DMS153 (cell line): ENCODE measurements at regions not wholly inside any gene's neighbourhood (a gene's known extent, or its start where the extent isn't known, plus 50 kb on each side); places are given as distances from the start of the nearest gene placed in this dataset.

Experiments
- DNase-seq: peaks from one replicate; lab custom pipeline; 2025; lab: John Stamatoyannopoulos, UW

DNA sequence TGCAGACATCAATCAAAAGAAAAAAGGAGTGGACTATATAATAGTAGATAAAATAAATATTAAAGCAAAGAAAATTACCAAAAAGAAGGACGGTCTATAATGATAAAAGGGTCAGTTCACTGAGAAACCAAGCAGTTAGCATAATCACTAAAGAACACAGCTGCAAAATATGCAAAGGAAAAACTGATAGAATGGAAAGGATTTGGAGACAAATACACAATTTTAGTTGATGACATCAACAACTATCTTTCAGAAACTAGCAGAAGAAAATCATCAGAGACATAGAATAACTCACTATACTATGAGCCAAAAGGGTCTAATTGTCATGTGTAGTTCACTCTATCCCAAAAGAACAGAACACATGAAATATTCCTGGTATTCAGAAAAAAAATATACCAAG, 316.4 kb upstream of the IGFBP3 start:
- DNase-seq = no peak

DNA sequence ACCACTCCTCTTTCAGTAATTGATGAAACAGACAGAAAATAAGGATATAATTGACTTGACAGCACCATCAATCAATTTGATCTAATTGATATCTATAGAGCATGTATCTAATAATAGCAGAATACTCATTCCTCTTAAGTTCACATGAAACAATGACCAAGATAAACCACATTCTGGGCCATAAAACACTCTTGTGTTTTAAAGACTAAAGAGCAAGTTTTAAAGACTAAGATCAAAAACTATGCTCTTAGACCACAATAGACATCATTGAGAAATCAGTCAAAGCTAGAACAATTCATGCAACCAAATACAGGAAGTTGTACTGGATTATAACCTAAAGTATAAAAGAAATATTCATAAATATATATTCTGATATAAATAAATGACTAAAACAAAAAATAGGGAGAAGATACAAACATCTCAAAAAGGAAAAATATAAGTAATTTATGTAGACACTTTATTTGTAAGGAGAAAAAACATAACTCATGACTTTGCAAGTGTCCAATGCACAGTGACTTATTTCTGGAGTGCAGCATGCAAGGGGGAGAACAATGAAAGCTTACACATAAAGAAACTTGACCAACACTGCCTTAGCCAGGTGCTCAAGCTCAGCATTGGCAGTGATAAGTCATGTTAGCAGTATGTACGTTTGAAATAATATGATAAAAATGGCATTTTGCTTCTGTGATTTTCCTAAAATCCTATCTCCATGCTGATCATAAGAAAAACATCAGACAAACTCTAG, 312.7 kb upstream of the IGFBP3 start:
- no peak for DNase-seq

DNA sequence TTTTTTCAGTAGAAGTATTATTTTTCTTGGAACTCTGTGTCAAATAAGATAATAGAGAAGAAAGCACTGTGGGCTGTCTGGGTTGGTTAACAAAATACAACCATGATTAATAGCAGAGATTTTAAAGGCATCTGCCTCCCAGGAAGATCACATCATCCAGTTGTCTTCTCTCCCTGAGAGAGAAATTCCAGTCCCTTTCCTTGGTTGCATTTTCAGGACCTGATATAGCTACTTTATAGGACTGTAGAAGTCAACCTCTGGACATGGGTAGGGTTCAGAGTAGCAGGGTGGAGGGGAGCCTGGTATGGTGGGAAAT, 309.9 kb upstream of the IGFBP3 start:
- no peak for DNase-seq

DNA sequence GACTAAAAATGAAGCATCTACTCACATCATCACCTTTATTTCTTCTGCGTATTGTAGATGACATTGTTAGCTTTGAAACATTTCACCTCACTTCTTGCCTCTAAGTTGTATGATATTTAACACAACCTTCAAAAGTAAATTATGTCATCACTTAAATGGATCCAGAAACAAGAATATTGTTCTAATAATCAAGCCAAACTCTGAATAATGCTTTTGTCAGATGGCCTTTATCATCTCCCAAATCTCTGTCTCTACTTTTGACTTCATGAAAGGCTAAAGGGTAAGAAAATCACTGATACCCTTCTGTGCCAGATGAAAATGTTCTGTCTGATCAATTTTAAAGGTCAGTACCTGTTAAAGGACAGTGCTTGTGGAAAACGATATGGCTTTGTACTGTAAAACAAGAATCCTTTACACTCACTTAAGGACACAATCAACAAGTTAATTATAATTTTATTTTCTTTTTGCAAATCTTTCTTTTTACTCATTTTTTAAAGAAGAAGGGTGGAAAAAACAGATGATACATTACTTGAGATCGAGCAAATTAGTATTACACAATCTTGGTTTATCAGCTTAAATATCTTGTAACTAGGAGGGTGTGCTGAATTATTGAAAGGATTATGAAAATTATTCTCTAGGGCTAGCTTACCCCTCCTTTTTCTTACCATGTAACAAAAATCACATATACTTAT, 309.4 kb upstream of the IGFBP3 start:
- no peak for DNase-seq

DNA sequence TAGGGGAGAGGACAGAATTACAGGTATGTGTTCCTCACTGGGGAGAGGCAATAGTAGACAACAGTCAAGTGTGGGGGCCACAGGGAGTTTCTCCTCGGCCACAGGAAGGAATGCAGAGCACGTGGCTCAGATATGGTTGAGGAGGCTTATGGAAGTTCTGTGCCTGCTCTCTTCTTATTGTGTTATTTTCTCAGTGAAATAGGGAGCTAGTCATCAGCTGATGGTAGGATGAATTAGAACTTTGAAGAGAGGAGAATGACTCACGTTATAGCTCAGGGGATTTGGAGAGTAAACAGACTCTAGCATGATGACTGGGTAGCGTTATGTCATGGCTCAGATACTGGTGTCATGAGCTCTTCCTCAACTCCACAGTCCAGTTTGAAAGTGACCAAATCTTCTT, 308.3 kb upstream of the IGFBP3 start:
- no peak for DNase-seq

DNA sequence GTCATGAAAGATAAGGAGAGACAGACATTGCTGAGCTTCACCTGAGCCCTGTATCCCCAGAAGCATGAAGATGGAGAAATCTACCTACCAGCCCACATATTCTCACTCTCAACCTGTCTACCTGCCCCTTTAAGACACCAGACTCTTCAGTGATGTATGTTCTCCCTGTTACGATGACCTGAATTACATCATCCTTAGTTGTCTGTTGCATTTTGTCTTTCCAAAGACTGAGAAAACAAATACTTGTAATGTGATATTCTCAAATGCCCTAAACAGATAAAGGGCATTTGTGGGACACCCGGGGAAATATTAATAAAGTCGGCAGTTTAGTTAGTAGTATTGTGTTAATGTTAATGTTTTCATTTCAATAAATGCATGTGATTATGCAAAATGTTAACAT, 305.8 kb upstream of the IGFBP3 start:
- DNase-seq = no peak

DNA sequence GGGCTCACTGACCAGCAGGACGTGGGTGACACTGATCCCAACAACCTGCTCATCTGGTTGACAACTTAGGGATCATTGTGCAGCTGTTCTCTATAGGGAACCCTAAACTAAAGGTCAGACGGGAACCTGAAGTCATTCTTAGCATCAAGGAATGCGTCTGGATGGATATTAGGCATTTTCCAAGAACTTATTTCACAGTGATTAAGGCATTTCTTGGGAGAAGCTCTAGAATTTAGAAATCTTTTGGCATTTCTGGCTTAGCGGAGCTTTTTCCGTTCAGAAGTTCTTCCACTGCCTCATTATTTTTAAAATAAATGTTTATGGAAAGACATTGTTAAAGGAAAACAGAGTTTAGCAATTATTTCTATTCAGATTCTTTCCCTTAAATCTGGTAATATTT, 303.3 kb upstream of the IGFBP3 start:
- DNase-seq = no peak

DNA sequence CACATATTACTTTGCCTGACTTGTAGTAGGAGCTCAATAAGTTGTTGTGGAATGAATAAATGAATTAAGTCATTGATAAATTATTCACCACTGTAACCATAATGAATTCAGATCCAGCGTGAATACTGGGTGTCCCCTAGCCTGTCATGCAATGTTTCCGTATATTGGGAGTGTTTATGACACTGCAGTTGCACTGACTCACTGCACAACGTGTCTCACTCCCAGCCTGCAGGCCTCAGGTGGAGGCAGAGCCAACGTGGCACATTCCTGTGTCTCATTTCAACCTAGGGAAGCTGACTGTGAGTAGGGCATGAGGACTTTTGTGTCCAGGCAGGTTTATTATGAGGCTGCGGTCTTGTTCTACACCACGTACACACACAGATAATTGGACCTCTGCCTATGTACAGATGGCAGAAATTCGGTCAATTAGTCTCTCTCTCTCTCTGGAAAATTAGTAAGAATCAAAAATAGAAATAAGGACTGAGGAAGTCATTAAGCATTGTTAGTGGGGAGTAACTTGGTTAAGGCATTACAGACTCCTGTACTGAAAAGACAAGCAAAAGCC, 299.1 kb upstream of the IGFBP3 start:
- no peak for DNase-seq

DNA sequence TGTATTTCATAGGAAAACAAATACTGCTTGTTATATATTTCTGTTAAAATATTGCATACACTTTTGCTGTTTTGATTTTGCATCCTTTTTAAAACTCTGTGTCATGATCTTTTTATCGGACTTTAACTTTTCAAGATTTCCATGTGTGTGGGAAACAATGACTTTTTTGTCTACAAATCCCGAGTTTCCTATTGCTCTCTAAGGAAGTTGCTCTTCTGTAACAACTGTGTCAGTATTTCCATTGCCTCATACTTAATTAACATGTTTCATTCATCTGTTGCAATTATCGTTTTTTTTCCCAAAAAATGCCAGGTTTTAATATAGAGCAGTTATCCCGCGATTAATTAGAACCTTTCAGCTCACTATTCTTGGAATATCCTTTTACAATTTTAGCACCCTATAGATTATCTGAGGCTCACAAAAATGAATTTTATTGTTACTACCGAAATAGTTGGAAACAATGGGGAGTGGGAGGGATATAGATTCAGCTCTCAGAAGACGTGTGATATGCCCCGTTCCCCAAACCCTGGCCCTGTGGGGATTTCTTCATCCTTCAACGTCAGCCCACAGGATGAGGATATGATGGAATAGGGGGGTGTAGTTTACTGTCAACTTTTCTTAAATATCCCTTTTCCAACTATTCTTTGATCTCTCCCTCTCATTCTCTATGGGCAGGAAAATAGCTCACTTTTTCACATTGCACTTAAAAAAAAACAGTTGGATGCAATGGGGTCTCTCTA, 297.6 kb upstream of the IGFBP3 start:
- no peak for DNase-seq

DNA sequence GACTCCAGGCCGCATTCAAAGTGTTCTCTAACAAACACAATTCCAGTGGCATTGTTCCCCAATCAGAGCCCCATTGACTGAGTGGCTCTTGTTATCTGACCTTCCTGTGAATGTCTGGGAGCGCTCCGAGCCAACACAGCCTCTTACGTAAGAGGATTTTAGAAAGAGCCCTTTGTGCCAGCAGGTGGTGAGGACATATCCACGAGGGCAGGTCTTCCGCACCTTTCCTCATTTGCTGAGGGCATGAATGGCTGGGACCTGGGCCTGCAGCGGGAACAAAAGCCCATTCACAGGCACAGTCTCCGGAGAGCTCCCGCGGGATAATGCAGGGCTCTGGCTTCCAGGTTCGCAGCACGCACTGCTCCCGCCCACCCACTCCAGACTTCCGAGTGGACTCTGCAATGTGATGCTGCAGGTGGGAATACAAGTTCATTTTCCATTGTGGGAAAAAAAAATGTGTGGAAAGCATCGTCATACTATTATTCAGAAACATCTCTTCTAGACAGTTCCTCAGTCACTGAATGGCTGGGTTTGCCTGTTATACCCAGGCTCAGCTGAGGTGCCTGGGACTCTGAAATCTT, 295.0 kb upstream of the IGFBP3 start:
- DNase-seq = peak; percentile 99

DNA sequence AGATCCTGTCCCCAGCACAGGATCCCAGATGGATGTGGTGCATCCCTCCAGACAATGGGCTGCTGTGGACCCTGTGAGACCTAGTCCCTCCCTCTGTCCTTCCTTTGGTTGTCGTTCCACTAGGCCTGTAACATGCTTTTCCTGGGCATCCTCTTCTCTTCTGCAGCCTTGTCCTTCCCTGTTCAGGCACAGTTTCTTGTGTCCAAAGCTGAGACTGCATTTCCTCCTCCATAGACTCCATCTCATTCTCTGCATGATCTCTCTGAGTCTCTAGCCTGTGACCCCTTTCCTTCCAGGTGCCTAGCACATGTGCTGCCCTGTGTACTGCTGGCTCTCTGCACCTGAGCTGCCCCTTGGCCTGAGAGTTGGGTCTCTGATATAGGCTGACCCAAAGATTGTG, 293.5 kb upstream of the IGFBP3 start:
- DNase-seq = no peak

DNA sequence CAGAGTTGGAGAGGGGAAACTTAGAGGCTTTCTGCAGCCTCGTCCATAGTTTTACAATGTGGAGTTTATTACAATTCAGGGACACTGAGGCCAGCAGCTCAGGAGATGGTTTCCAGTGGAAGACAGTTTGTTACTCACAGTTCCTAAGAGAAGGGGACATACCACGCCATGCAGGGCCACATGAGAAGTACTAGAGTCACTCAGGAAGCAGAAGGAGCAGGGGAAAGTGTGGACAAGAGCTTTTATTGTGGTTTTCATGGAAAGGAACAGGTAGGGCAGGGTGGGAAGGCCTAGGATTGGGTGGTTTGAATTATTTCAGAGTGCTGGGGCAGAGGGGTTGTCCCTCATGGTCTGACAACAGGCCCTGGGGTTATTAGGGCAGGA, 292.1 kb upstream of the IGFBP3 start:
- DNase-seq = no peak

DNA sequence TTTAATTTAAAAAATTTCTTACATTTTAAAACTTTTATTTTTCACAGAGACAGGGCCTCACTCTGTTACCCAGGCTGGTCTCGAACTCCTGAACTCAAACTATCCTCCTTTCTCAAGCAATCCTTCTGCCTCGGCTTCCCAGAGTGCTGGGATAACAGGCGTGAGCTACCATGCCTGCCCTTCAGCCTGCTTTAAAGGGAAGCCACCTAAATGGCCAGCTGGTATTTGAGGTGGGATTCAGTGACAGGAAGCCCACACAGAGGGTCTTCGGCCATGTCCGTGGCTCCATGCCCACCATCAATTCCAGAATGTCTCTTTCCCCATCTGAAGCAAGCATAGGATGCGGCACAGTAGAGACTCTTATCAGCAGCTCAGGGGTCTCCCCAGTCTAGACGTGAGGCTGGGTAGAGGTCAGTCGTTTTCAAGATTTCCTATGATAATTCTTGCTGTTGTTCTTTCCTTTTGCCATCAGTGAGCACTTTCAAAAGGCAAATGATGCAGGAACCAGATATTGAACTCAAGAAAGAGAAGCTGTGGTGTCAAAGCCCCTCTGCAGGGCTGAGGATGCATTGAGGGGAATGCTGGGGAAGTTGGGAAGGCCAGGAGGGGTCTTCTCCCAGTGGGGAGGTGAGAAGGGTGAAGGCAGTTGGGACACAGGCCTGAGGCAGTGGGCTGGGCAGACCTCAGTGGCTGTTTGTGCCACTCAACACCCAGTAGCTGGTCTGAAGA, 291.5 kb upstream of the IGFBP3 start:
- no peak for DNase-seq

DNA sequence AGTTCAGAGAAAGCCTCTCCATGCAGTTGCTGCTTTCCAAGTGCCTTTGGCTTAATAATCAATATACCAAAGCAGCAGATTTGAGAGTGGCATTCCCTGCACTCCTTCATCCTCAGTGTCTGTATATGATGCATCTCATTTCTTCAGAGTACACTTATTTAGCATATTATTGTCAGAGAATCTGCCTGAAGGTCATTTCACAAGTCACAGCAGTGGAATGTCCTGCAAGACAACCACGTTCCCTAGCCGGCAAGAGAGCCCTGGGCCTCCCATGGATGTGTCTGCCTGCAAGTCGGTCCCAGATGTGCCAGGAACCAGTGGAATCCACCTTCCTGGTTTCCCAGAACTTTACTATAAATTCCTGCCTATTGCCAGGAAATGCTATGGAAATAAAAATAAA, 289.4 kb upstream of the IGFBP3 start:
- no peak for DNase-seq

DNA sequence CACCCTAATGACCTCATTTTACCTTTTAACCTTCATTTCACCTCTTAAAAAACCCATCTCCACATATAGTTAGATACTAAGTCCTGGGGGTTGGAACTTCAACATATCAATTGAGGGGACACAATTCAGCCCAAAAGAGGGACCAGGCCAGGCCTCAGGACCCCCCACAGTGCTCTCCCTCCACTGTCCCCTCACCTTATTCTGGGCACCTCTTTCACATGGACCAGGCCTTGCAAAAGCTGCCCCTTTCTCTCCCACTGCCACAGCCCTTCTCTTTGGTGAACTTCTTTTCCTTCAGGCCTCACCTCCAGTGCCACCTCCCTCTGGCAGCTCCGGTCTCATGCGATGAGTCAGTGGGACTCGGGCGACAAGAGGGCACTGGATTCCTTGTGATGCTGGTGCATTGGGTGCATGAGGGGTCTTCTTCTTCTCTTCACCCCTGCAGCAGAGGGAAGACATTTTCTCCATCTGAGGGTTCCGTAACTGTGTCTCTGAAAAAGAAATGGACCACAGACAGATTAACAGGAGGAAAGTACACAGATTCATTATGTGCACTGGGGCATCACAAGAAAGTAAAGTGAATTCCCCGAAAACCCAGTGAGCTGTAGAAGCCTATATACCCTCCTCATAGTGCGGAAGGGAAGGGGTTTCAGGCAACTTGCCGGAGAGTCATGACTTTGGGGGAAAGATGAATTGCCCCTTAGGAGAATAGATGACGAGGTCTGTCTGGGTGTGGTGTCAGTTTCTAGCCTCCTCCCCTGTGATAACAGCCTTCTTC, 288.7 kb upstream of the IGFBP3 start:
- no peak for DNase-seq

DNA sequence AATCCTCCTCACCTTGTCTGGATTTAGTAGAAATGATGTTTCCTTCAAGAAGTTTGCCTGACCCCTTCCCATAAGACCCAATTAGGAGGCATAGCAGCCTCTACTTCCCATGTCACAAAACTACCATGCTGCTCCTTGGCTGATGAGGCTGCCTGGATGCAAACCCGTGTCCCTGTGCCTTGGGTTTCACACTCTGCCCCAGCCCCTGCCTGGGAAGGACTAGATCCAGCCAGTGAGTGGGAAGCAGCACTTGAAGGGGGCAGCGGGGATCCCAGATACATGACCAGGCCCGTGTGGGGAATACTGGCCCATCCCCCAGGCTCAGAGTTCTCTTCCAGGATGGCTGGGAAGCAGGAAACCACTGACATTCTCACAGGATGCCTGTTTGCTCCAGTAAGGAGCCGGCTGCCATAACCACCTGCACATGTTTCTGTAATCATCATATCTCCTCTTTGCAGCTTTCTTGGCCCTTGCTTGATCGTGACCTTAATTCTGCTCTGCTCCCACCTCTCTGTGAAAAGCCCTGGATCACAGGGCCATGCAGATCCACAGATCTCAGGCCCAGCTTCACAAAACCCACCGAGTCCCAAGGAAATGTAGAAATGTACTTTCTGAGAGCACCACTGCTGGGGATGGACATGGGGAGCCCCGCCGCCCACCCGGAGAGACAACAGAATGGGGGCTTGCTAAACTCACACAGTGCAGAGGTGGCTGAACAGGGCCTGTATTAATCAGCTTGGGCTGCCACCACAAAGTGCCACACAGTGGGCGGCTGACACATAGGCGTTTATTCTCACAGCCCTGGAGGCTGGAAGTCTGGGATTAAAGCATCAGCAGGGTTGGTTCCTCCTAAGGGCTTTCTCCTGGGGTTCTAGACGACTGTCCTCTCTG, 287.8 kb upstream of the IGFBP3 start:
- no peak for DNase-seq

DNA sequence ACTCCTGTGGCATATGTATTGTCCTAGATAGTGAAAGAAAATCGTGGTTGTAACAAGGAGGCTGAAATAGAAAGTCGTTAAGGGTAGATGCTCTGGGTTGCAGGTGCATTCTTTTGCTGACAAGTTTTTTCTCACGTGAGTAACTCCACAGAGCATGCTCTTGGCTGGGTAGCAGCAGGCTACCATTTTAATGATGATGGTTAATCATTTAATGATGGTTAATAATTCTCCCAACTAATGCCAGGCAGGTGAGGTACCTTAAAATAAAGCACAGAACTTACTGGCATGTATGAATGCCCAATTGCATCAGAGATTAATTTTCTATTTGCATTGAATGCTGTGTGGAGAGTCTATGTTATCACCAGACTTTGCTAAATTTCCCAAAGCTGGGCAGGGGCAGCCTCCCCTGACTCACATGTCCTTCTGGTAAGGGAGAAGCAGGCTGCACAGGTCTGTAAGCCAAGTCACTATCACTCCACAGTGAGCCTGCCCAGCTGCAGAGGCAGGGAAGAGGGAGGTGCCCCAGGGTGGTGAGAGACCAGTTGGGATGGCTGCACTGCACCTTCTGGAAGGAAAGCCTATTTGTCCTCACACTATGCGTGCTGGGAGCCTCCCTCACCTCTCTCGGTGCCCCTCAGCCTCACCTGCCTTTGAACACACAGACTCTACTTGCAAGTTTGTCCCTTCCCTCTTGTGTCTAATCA, 287.0 kb upstream of the IGFBP3 start:
- no peak for DNase-seq

DNA sequence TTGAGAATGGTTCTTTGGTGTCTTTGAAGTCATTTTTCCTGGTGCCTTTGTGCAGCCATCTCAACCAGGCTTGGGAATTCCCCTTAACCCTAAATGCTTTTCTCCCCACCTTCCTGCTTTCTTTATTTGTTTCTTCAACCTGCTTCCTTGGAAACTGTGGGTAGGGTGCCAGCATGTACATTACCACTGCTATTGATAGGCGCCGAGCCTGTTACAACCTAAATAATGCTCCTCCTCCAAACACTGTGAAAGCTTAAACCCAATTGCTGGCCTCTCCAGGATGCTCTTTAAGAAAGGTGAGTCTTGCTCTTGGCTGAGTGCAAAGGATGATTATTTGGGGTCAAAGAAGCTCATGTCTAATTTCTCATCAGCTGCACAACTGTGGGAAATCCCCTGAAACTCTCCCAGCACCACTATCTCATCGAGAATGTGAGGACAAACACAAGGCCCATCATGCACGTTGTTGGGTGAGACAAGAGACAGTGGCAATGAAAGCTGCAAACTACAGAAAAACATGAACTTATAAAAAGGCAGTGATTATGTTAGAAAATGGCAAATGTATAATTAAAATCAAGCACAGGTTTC, 285.5 kb upstream of the IGFBP3 start:
- no peak for DNase-seq

DNA sequence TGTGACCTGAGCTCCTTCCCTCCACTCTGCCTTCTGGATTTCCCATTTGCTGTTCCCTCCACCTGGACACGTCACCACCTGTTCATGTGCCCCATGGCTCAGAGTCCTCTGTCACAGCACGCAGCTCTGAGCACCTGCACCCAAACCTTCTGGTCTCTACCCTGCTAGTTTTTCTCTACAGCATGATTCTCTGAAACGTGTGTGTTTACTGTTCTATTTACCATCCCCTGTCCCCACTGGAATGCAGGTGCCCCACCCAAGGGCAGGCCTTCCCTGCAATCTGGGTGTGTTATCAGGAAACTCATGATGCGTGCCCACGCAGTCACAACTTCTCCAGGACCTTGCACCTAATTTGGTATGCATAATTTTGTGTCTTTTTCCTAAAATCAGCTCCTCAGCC, 284.4 kb upstream of the IGFBP3 start:
- DNase-seq = no peak
